ENCODE measurements at regions not wholly inside any gene's neighbourhood (a gene's known extent, or its start where the extent isn't known, plus 50 kb on each side); places are given as distances from the start of the nearest gene placed in this dataset.

DNA sequence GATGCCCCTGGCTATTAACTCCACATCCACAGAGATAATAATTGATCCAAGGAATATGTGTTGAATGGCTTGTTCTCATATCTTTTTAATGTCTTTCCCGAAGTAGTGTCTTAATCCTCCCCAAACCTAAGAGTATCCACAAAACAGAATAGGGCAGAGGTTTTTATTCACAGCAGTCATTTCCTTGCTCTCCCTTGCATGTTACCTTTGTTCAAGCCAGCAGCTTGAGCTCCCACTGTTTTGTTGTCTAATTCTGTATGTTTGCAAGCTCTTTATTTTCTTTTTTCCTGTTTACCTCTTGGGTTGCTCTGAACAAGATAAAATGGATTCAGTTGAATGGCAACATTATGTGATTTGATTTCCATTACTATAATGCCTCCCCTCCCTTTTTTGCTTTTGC lies 308.6 kb upstream of the ZP4 start:
- no peaks in the 10 kb centered on the region for H3K4me1 ChIP-seq
- no peak overlapping the region for H3K27ac ChIP-seq
- TF ChIP-seq, protein P1, sequence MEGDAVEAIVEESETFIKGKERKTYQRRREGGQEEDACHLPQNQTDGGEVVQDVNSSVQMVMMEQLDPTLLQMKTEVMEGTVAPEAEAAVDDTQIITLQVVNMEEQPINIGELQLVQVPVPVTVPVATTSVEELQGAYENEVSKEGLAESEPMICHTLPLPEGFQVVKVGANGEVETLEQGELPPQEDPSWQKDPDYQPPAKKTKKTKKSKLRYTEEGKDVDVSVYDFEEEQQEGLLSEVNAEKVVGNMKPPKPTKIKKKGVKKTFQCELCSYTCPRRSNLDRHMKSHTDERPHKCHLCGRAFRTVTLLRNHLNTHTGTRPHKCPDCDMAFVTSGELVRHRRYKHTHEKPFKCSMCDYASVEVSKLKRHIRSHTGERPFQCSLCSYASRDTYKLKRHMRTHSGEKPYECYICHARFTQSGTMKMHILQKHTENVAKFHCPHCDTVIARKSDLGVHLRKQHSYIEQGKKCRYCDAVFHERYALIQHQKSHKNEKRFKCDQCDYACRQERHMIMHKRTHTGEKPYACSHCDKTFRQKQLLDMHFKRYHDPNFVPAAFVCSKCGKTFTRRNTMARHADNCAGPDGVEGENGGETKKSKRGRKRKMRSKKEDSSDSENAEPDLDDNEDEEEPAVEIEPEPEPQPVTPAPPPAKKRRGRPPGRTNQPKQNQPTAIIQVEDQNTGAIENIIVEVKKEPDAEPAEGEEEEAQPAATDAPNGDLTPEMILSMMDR (IDR thresholded peaks at IDR 0.05): no peak
- no peaks in the 10 kb centered on the region for H3K36me3 ChIP-seq
- intact Hi-C loops (cut with DNase I): no loop called here
- ATAC-seq (no peak), DNase-seq (no peak)
- H3K27me3 ChIP-seq (ENCODE audit: low read depth): no peaks in the 10 kb centered on the region
- H3K4me3 ChIP-seq: no peak overlapping the region
- H3K9me3 ChIP-seq: no peaks in the 10 kb centered on the region

DNA sequence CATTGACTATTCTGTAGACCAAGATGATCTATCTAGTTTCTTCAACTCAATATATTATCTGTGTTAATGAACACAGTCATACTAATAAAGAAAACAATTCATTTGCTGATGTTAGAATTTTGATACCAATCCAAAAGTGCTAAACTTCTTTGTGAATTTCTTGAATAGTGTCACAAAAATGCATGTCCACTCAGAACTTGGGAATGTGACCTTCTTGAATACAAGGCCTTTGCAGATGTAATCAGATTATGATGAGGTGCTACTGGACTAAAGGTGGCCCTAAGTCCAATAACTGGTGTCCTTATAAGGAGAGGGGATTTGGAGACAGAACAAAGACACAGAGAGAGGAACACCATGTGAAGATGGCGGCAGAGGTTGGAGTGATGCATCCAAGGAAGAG lies 305.8 kb upstream of the ZP4 start:
- ATAC-seq (no peak), DNase-seq (no peak)
- intact Hi-C loops (cut with DNase I): no loop called here
- Histone ChIP-seq H3K9me3 (no peaks in the 10 kb centered on the region), H3K27ac (no peak overlapping the region), H3K4me1 (no peaks in the 10 kb centered on the region), H3K36me3 (no peaks in the 10 kb centered on the region), H3K27me3 (ENCODE audit: low read depth) (no peaks in the 10 kb centered on the region), H3K4me3 (no peak overlapping the region)
- TF ChIP-seq, protein P1 (IDR thresholded peaks at IDR 0.05): no peak

DNA sequence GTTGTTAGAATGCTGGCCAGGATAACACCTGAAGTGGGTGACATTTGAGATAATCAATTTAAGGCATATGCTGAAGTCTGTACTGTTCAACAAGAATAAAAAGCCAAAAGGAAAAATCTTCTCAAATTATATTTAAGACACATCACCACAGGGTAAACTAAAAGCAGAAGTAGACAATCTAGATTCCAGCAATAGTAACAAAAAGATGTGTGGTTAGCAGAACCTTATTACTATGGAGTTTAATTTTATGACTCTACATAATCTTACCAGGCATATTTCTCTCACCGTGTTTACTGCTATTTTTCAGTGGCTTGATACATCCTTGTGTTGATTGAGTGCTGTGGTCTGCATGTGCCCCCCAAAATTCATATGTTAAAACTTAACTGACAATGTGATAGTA lies 300.4 kb upstream of the ZP4 start:
- ATAC-seq: no peak
- Histone ChIP-seq H3K4me3 (no peak overlapping the region), H3K9me3 (no peaks in the 10 kb centered on the region), H3K36me3 (no peaks in the 10 kb centered on the region), H3K27me3 (ENCODE audit: low read depth) (no peaks in the 10 kb centered on the region), H3K4me1 (no peaks in the 10 kb centered on the region), H3K27ac (no peak overlapping the region)
- no peak for DNase-seq
- TF ChIP-seq, protein P1 (IDR thresholded peaks at IDR 0.05): no peak
- intact Hi-C loops (cut with DNase I): no loop called here

DNA sequence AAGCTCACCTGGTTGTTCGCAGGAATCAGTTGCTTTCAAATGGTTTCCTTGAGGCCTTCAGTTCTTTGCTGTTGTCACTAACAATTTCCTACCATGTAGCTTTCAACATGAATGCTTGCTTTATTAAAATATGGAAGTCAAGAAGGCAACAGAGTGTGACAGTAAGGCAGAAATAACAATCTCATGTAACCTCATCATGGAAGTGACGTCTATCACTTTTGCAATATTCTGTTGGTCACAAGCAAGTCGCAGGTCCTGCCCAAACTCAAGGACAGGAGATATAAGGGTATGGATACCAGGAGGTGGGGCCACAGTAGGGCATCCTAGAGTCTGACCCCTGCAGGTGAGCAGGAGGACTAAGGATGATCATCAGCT lies 296.8 kb upstream of the ZP4 start:
- H3K27ac ChIP-seq: no peak overlapping the region
- intact Hi-C loops (cut with DNase I): no loop called here
- ATAC-seq (no peak), DNase-seq (no peak)
- no peak overlapping the region for H3K4me3 ChIP-seq
- H3K4me1 ChIP-seq: no peaks in the 10 kb centered on the region
- H3K9me3 ChIP-seq: no peaks in the 10 kb centered on the region
- H3K36me3 ChIP-seq: no peaks in the 10 kb centered on the region
- no peaks in the 10 kb centered on the region for H3K27me3 ChIP-seq (ENCODE audit: low read depth)
- TF ChIP-seq, protein P1 (IDR thresholded peaks at IDR 0.05): no peak

DNA sequence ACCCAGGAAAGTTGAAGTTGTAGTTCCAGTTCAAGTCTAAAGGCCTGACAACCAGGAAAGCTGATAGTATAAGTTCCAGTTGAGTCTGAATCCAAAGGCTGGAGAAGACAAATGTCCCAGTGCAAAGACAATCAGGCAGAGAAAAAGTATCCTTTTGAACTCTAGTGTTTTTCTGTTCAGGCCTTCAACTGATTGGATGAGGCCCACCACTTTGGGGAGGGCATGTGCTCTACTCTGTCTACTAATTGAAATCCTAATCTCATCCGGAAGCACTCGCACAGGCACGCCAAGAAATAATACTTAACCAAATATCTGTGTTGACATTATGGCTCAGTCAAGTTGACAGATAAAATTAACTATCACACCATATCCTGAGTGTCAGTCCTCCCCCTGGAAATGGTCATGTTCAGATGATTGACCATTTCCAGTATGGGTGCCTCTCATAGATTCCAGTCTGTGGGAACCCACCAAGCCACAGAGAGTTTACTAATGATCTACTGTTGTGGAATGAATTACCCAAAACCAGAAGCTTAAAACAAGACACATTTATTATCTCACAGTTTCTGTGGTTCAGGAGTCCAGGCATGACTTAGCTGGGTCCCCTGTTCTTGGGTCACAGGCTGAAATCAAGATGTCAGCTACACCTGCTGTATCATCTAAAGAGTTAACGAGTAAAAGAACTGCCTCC lies 296.3 kb upstream of the ZP4 start:
- Histone ChIP-seq H3K27ac (no peak overlapping the region), H3K9me3 (no peaks in the 10 kb centered on the region), H3K4me1 (no peaks in the 10 kb centered on the region), H3K36me3 (no peaks in the 10 kb centered on the region), H3K4me3 (no peak overlapping the region), H3K27me3 (ENCODE audit: low read depth) (no peaks in the 10 kb centered on the region)
- TF ChIP-seq, protein P1 (IDR thresholded peaks at IDR 0.05): no peak
- no peak for ATAC-seq
- no peak for DNase-seq
- intact Hi-C loops (cut with DNase I): no loop called here

All from lower lobe of right lung (tissue), 2 donors.